ENCODE measurements at regions not wholly inside any gene's neighbourhood (a gene's known extent, or its start where the extent isn't known, plus 50 kb on each side); places are given as distances from the start of the nearest gene placed in this dataset.

DNA sequence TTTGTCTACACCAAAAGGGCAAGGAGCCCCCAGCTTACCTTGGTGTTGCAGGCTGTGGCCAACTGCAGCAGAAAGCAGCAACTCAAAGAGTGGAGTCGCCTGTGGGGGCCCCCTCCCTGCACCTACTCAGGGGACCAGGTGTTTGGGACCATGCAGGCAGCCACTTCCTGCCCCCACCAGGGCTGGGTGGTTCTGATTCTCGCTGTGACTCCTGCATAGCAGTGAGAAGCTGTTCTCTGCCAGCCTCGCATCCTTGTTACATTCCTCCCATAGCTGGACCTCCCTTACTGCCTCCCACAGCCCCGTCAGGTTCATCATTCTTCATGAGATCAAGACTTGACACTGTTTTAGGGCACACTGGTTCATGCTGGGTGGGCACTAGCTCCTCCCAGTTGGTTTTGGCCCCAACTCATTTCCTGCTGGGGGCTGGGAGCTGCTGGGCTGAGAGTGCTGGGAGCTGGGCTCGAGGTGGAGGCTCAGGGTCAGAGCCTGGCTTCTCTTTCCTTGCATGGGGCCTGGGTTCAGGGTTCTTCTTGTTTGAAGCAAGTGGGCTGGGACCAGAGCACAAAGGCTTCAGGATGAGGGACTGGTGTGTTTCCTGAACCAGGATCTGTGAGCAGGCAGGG lies 146.9 kb upstream of the C1orf174 start:
- Histone ChIP-seq H3K23ac (ENCODE audit: low read length) (no peak overlapping the region), H3K27ac (ENCODE audit: low read depth, low read length) (no peak overlapping the region), H4K8ac (ENCODE audit: low read depth, low read length) (no peak overlapping the region), H3K79me1 (ENCODE audit: low read length) (no peaks in the 10 kb centered on the region), H3K4ac (ENCODE audit: low read depth, low read length) (no peak overlapping the region), H3K18ac (ENCODE audit: low read length) (no peak overlapping the region), H2BK12ac (ENCODE audit: low read length) (no peak overlapping the region), H3K4me2 (ENCODE audit: low read length) (no peak overlapping the region), H3K27me3 (ENCODE audit: insufficient read depth, low read length) (no peaks in the 10 kb centered on the region), H3K14ac (ENCODE audit: low read length) (no peak overlapping the region), H2BK5ac (ENCODE audit: low read depth, low read length, poor library complexity) (no peak overlapping the region), H3K36me3 (ENCODE audit: control insufficient read depth in 1 of 2, insufficient read depth in 2 of 2, low read length in 2 of 2) (no peaks in the 10 kb centered on the region), H4K91ac (ENCODE audit: low read depth, low read length) (no peak overlapping the region), H3K79me2 (ENCODE audit: control insufficient read depth, insufficient read depth, low read length, poor library complexity) (no peaks in the 10 kb centered on the region), H2AK5ac (ENCODE audit: low read length) (no peak overlapping the region), H3K4me1 (ENCODE audit: control insufficient read depth in 1 of 2, insufficient read depth in 2 of 2, low read length in 2 of 2) (no peaks in the 10 kb centered on the region), H2BK120ac (ENCODE audit: insufficient read depth, low read length, poor library complexity) (no peak overlapping the region), H3K4me3 (ENCODE audit: low read depth, low read length) (no peak overlapping the region), H4K12ac (ENCODE audit: low read depth, low read length) (no peak overlapping the region), H3K9me3 (ENCODE audit: insufficient read depth, low read depth, low read length) (no peaks in the 10 kb centered on the region), H3K9ac (ENCODE audit: low read length) (no peak overlapping the region), H2AFZ (ENCODE audit: insufficient read depth, low read length, poor library complexity) (no peak overlapping the region)
- WGBS (ENCODE audit: extremely low coverage, insufficient coverage, insufficient read length) = no CpG with 5 or more reads among the region's 5 CpGs
- no peak for DNase-seq

DNA sequence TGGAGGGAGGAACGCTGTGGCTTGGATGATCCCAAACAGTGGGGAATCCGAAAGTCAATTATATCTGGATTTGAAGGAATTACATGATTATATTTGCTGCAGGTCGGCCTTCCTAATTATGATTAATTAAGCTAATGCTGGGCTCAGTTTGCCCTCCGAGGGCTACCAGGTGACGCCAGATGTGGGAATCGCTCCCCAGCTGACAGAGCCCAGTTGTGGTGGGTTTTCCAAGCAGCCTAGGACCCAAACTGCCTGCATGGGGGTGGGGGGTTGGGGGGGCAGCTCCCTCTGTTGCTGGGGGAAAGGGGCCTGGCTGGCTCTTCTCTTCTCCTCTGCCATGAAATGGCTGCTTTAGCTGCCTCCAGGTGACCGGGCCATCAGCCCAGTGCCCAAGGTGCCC lies 147.6 kb upstream of the C1orf174 start:
- Histone ChIP-seq H2BK120ac (ENCODE audit: insufficient read depth, low read length, poor library complexity) (no peak overlapping the region), H2AK5ac (ENCODE audit: low read length) (no peak overlapping the region), H3K4me2 (ENCODE audit: low read length) (no peak overlapping the region), H3K36me3 (ENCODE audit: control insufficient read depth in 1 of 2, insufficient read depth in 2 of 2, low read length in 2 of 2) (no peaks in the 10 kb centered on the region), H3K4me1 (ENCODE audit: control insufficient read depth in 1 of 2, insufficient read depth in 2 of 2, low read length in 2 of 2) (no peaks in the 10 kb centered on the region), H4K12ac (ENCODE audit: low read depth, low read length) (no peak overlapping the region), H3K14ac (ENCODE audit: low read length) (no peak overlapping the region), H3K27me3 (ENCODE audit: insufficient read depth, low read length) (no peaks in the 10 kb centered on the region), H3K23ac (ENCODE audit: low read length) (no peak overlapping the region), H2AFZ (ENCODE audit: insufficient read depth, low read length, poor library complexity) (no peak overlapping the region), H3K4ac (ENCODE audit: low read depth, low read length) (no peak overlapping the region), H2BK12ac (ENCODE audit: low read length) (no peak overlapping the region), H3K18ac (ENCODE audit: low read length) (no peak overlapping the region), H3K27ac (ENCODE audit: low read depth, low read length) (no peak overlapping the region), H3K4me3 (ENCODE audit: low read depth, low read length) (no peak overlapping the region), H2BK5ac (ENCODE audit: low read depth, low read length, poor library complexity) (no peak overlapping the region), H3K9ac (ENCODE audit: low read length) (no peak overlapping the region), H3K79me1 (ENCODE audit: low read length) (no peaks in the 10 kb centered on the region), H4K91ac (ENCODE audit: low read depth, low read length) (no peak overlapping the region), H3K9me3 (ENCODE audit: insufficient read depth, low read depth, low read length) (no peaks in the 10 kb centered on the region), H3K79me2 (ENCODE audit: control insufficient read depth, insufficient read depth, low read length, poor library complexity) (no peaks in the 10 kb centered on the region), H4K8ac (ENCODE audit: low read depth, low read length) (no peak overlapping the region)
- DNase-seq = no peak
- no CpG with 5 or more reads among the region's 7 CpGs for WGBS (ENCODE audit: extremely low coverage, insufficient coverage, insufficient read length)

DNA sequence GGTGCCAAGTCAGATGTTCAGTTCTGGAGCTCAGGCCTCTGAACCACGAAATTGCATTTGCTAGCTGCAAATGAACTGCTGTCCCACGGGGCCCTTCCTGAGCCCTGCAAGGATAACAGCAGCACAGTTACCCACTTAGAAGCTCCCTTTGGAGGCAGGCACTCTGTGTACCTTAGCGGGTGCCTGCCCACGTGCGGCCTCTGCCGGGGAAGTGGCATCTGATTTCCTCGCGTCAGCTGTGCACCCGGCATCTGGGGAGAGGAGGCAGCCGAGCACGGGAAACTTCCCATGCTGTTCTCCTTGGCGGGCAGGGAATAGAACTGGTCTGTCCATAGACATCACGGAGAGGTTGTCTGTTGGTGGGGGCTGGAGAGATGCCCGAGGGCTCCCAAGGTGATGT lies 148.0 kb upstream of the C1orf174 start:
- no peak overlapping the region for H4K12ac ChIP-seq (ENCODE audit: low read depth, low read length)
- no peak overlapping the region for H2BK120ac ChIP-seq (ENCODE audit: insufficient read depth, low read length, poor library complexity)
- H3K4me2 ChIP-seq (ENCODE audit: low read length) = no peak overlapping the region
- H3K9me3 ChIP-seq (ENCODE audit: insufficient read depth, low read depth, low read length) = no peaks in the 10 kb centered on the region
- H4K91ac ChIP-seq (ENCODE audit: low read depth, low read length) = no peak overlapping the region
- no peaks in the 10 kb centered on the region for H3K4me1 ChIP-seq (ENCODE audit: control insufficient read depth in 1 of 2, insufficient read depth in 2 of 2, low read length in 2 of 2)
- no peak overlapping the region for H4K8ac ChIP-seq (ENCODE audit: low read depth, low read length)
- H3K9ac ChIP-seq (ENCODE audit: low read length) = no peak overlapping the region
- no peak overlapping the region for H2BK5ac ChIP-seq (ENCODE audit: low read depth, low read length, poor library complexity)
- no peaks in the 10 kb centered on the region for H3K27me3 ChIP-seq (ENCODE audit: insufficient read depth, low read length)
- no peak overlapping the region for H3K23ac ChIP-seq (ENCODE audit: low read length)
- H3K79me1 ChIP-seq (ENCODE audit: low read length) = no peaks in the 10 kb centered on the region
- no peak overlapping the region for H2AFZ ChIP-seq (ENCODE audit: insufficient read depth, low read length, poor library complexity)
- H3K27ac ChIP-seq (ENCODE audit: low read depth, low read length) = no peak overlapping the region
- no peak for DNase-seq
- no peak overlapping the region for H3K18ac ChIP-seq (ENCODE audit: low read length)
- H2AK5ac ChIP-seq (ENCODE audit: low read length) = no peak overlapping the region
- no peak overlapping the region for H3K14ac ChIP-seq (ENCODE audit: low read length)
- H3K79me2 ChIP-seq (ENCODE audit: control insufficient read depth, insufficient read depth, low read length, poor library complexity) = no peaks in the 10 kb centered on the region
- H2BK12ac ChIP-seq (ENCODE audit: low read length) = no peak overlapping the region
- no peaks in the 10 kb centered on the region for H3K36me3 ChIP-seq (ENCODE audit: control insufficient read depth in 1 of 2, insufficient read depth in 2 of 2, low read length in 2 of 2)
- no peak overlapping the region for H3K4ac ChIP-seq (ENCODE audit: low read depth, low read length)
- WGBS (ENCODE audit: extremely low coverage, insufficient coverage, insufficient read length) = no CpG with 5 or more reads among the region's 14 CpGs
- H3K4me3 ChIP-seq (ENCODE audit: low read depth, low read length) = no peak overlapping the region

DNA sequence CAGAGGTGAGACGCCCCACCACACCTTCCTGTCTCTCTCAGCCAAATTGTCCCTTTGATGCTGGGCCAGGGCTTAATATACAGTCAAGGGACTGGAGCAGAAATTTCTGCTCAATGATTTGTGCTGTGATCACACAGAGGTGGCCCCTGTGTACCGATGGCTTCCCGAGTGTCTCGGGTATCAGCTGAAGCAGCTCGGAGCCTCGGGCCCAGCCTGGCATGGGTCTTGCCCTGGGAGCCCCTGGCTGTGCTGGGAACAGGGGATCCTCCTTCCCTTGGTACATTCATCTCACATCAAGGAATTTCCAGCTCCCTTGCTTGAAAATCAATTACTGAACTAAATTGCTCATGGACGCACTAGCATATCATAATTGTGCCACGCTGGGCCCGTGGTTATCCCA lies 148.8 kb upstream of the C1orf174 start:
- no peak overlapping the region for H4K12ac ChIP-seq (ENCODE audit: low read depth, low read length)
- H3K18ac ChIP-seq (ENCODE audit: low read length) = no peak overlapping the region
- H3K36me3 ChIP-seq (ENCODE audit: control insufficient read depth in 1 of 2, insufficient read depth in 2 of 2, low read length in 2 of 2) = no peaks in the 10 kb centered on the region
- H3K4ac ChIP-seq (ENCODE audit: low read depth, low read length) = no peak overlapping the region
- H3K79me2 ChIP-seq (ENCODE audit: control insufficient read depth, insufficient read depth, low read length, poor library complexity) = no peaks in the 10 kb centered on the region
- no peak overlapping the region for H3K27ac ChIP-seq (ENCODE audit: low read depth, low read length)
- H2BK5ac ChIP-seq (ENCODE audit: low read depth, low read length, poor library complexity) = no peak overlapping the region
- no peak overlapping the region for H2BK120ac ChIP-seq (ENCODE audit: insufficient read depth, low read length, poor library complexity)
- no peak overlapping the region for H2AK5ac ChIP-seq (ENCODE audit: low read length)
- H3K9ac ChIP-seq (ENCODE audit: low read length) = no peak overlapping the region
- H2BK12ac ChIP-seq (ENCODE audit: low read length) = no peak overlapping the region
- H4K91ac ChIP-seq (ENCODE audit: low read depth, low read length) = no peak overlapping the region
- no peak overlapping the region for H3K14ac ChIP-seq (ENCODE audit: low read length)
- no peak overlapping the region for H2AFZ ChIP-seq (ENCODE audit: insufficient read depth, low read length, poor library complexity)
- no peak overlapping the region for H4K8ac ChIP-seq (ENCODE audit: low read depth, low read length)
- no peak overlapping the region for H3K23ac ChIP-seq (ENCODE audit: low read length)
- no peak overlapping the region for H3K4me3 ChIP-seq (ENCODE audit: low read depth, low read length)
- no peak for DNase-seq
- no peaks in the 10 kb centered on the region for H3K27me3 ChIP-seq (ENCODE audit: insufficient read depth, low read length)
- H3K4me1 ChIP-seq (ENCODE audit: control insufficient read depth in 1 of 2, insufficient read depth in 2 of 2, low read length in 2 of 2) = no peaks in the 10 kb centered on the region
- no peaks in the 10 kb centered on the region for H3K79me1 ChIP-seq (ENCODE audit: low read length)
- no peaks in the 10 kb centered on the region for H3K9me3 ChIP-seq (ENCODE audit: insufficient read depth, low read depth, low read length)
- no peak overlapping the region for H3K4me2 ChIP-seq (ENCODE audit: low read length)
- WGBS (ENCODE audit: extremely low coverage, insufficient coverage, insufficient read length) = no CpG with 5 or more reads among the region's 9 CpGs

All from trophoblast cell (in vitro differentiated cells and primary cell).